Spleen (tissue), 11 donors: ENCODE measurements at regions not wholly inside any gene's neighbourhood (a gene's known extent, or its start where the extent isn't known, plus 50 kb on each side); places are given as distances from the start of the nearest gene placed in this dataset.

Source experiments
- DNase-seq: peaks from one replicate; pipeline ENCODE4 v3.0.0-alpha.2; 2020
- H3K27ac ChIP-seq, 8 donors: fragments of 200-600 bp; sonication (generic) in 7 of 8; 1 replicate in 4 of 8; 2 replicates in 4 of 8; pipeline versions ENCODE4 v1.5.0 to v1.8.0; 2016 to 2021; ENCODE audit warnings: inconsistent platforms in 4 of 8, mild to moderate bottlenecking in 4 of 8, moderate library complexity in 1 of 8
- H3K27me3 ChIP-seq, 7 donors: fragments of 200-600 bp; sonication (generic) in 6 of 7; replicated peaks in 1 of 7; 1 replicate in 4 of 7; 2 replicates in 3 of 7; pipeline versions ENCODE4 v1.5.0 to v1.8.0; 2016 to 2021; ENCODE audit warnings: inconsistent platforms in 3 of 7, mild to moderate bottlenecking in 1 of 7
- H3K36me3 ChIP-seq, 6 donors: fragments of 200-600 bp; sonication (generic) in 5 of 6; 1 replicate in 4 of 6; 2 replicates in 2 of 6; pipeline versions ENCODE4 v1.5.0 to v1.8.0; 2016 to 2021; ENCODE audit warnings: inconsistent platforms in 2 of 6
- H3K4me1 ChIP-seq, 6 donors: fragments of 200-600 bp; sonication (generic) in 5 of 6; 1 replicate in 3 of 6; 2 replicates in 3 of 6; pipeline versions ENCODE4 v1.5.0 to v1.8.0; 2016 to 2021; ENCODE audit warnings: inconsistent platforms in 3 of 6
- H3K4me3 ChIP-seq, 8 donors: fragments of 200-600 bp; sonication (generic) in 7 of 8; 1 replicate in 4 of 8; 2 replicates in 4 of 8; pipeline versions ENCODE4 v1.5.0 to v1.8.0; 2016 to 2021; ENCODE audit warnings: inconsistent platforms in 4 of 8, mild to moderate bottlenecking in 4 of 8, moderate library complexity in 2 of 8
- H3K9me3 ChIP-seq, 8 donors: fragments of 200-600 bp; sonication (generic) in 7 of 8; 1 replicate in 4 of 8; 2 replicates in 4 of 8; pipeline versions ENCODE4 v1.5.0 to v1.8.0; 2016 to 2021; ENCODE audit warnings: inconsistent platforms in 4 of 8
- POLR2A ChIP-seq, 3 donors: fragments of 450-650 bp; IDR thresholded peaks; one replicate each; pipeline ENCODE4 v1.5.1; 2017; ENCODE audit warnings: antibody characterized with exemption in 3 of 3, mild to moderate bottlenecking in 1 of 3
- POLR2AphosphoS5 ChIP-seq, 3 donors: sonication (generic); formaldehyde crosslinking; IDR thresholded peaks; one replicate each; pipeline ENCODE4 v1.5.1; 2017; ENCODE audit warnings: antibody characterized with exemption in 3 of 3
- WGBS, 5 donors: extraction: QIAGEN DNeasy Blood & Tissue Kit in 3 of 5; methylation state at CpG; one replicate each; pipeline versions ENCODE4 v1.1.5 to v1.1.7; 2013 to 2018; 5-methylcytosine and 5-hydroxymethylcytosine counted together
- intact Hi-C: fragments of 100-400 bp; cut with DNase I; formaldehyde crosslinking; loops from one replicate; pipeline ENCODE4 v1.15.0; 2023; ENCODE audit warnings: low total_unique reads
- TF ChIP-seq, protein P1 (sequence below), 11 experiments: fragments of 200-600 bp in 7 of 11; fragments of 450-650 bp in 4 of 11; sonication (generic) in 4 of 11; IDR thresholded peaks in 8 of 11; conservative IDR thresholded peaks in 3 of 11; 1 replicate in 7 of 11; 2 replicates in 4 of 11; pipeline versions ENCODE4 v1.4.0 to v1.8.0; 2016 to 2021; ENCODE audit warnings: antibody characterized with exemption in 11 of 11, inconsistent platforms in 4 of 11, mild to moderate bottlenecking in 1 of 11
- donor health status: healthy with polysubstance abuse.
- donor health status: DM: no; HTN: no; CAD: no; lungs with moderate emphysema.
- donor health status: DM: no; HTN: no; CAD: no.
- donor health status: Bipolar disorder and iron deficiency.
- donor health status: healthy.
- donor health status: DM: no; HTN: no; CAD: no.
- donor health status: DM: yes; HTN: yes; CAD: no.

DNA sequence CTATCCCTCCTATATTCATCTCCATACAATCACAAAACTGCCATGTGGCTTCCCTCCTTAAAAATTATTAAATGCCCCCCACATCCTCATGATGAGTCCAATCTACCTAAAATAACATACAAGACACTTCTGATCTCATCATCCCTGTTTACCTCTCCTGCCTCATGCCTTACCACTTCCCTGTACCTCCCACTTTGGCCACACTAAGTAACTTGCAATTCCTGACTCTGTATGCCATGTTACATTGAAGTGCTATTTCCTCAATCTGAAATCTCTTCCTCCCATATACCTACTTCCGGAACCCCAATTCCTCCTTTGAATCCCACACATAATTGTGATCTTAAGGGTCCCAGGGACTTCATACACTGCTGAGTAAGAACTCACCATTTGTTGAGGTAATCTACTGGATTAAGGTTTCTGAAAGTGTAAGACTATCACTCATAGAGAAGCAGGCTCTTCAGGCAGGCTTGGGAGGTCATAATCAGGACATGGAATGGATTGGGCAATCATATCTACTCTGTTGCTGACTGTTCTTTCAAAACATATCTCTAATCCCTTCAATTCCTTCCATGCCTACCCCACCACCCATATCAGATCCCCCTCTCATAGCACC, 117.6 kb upstream of the PLEKHG7 start:
- Histone ChIP-seq H3K4me3 (no peak overlapping the region), H3K4me1 (no peaks in the 10 kb centered on the region), H3K36me3 (no peaks in the 10 kb centered on the region), H3K27me3 (no peaks in the 10 kb centered on the region), H3K9me3 (peaks cover 0 to 13% (median 0%) of the 10 kb centered on the region in 8 donors), H3K27ac (no peak overlapping the region)
- intact Hi-C loops: no loop called here
- no peak for DNase-seq
- TF ChIP-seq POLR2AphosphoS5 (IDR thresholded peaks at IDR 0.05): no peak
- WGBS, 5 donors: 72 to 88% (median 84%) methylated on average over 1 of the region's 1 CpG

DNA sequence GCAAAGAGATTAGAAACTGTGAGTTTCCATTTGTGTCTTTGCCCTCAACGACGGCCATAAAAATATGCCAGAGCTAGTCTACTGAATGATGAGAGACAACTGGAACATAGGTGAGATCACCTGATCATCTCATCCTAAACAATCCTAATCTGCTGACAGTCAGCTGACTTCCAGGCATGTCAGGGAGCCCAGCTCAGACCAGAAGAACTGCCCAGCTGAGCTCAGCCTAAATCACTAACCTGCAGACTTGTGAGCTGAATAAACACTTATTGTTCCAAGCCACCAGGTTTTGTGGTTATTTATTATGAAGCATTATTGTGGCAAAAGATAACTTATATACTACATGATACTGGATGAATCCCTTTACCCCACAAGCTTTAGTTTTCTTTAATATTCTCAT, 118.9 kb upstream of the PLEKHG7 start:
- H3K4me1 ChIP-seq: no peaks in the 10 kb centered on the region
- H3K27ac ChIP-seq: no peak overlapping the region
- 92 to 97% (median 96%) methylated on average over 2 of the region's 2 CpGs for WGBS, 5 donors

DNA sequence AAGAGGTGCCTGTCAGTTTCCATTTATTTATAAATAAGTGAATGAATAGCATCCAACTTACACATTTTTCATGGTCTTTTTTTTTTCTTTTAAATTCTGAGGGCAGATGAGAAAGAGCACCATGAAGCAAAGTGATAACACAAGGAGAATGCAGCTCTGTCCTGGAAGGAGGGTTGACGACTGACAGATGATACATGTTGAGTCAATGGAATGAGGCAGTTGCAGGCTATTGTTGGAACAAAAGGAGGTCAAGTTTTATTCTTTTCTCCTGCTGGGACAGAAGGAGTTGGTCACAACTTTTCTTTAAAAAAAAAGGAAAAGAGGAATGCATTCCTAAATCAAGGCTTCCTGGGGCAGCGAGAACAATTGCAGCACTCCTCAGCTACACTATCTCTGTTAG, 119.9 kb upstream of the PLEKHG7 start:
- no peaks in the 10 kb centered on the region for H3K4me1 ChIP-seq
- TF ChIP-seq POLR2A (IDR thresholded peaks at IDR 0.05) (no peak), POLR2AphosphoS5 (IDR thresholded peaks at IDR 0.05) (no peak)
- TF ChIP-seq, protein P1, sequence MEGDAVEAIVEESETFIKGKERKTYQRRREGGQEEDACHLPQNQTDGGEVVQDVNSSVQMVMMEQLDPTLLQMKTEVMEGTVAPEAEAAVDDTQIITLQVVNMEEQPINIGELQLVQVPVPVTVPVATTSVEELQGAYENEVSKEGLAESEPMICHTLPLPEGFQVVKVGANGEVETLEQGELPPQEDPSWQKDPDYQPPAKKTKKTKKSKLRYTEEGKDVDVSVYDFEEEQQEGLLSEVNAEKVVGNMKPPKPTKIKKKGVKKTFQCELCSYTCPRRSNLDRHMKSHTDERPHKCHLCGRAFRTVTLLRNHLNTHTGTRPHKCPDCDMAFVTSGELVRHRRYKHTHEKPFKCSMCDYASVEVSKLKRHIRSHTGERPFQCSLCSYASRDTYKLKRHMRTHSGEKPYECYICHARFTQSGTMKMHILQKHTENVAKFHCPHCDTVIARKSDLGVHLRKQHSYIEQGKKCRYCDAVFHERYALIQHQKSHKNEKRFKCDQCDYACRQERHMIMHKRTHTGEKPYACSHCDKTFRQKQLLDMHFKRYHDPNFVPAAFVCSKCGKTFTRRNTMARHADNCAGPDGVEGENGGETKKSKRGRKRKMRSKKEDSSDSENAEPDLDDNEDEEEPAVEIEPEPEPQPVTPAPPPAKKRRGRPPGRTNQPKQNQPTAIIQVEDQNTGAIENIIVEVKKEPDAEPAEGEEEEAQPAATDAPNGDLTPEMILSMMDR (IDR thresholded peaks at IDR 0.05 in 8 of 11, conservative IDR thresholded peaks at IDR 0.05 in 3 of 11): no peak
- H3K27me3 ChIP-seq: no peaks in the 10 kb centered on the region
- H3K9me3 ChIP-seq: peaks cover 0 to 13% (median 0%) of the 10 kb centered on the region in 8 donors
- no peak overlapping the region for H3K4me3 ChIP-seq
- H3K27ac ChIP-seq: no peak overlapping the region
- WGBS, 5 donors: 88 to 95% (median 89%) methylated on average over 2 of the region's 2 CpGs
- intact Hi-C loops: no loop called here
- no peak for DNase-seq
- H3K36me3 ChIP-seq: no peaks in the 10 kb centered on the region

More for the DNA sequence above, 118.9 kb upstream of the PLEKHG7 start:
- intact Hi-C loops: no loop called here
- TF ChIP-seq, protein P1 (IDR thresholded peaks at IDR 0.05 in 8 of 11, conservative IDR thresholded peaks at IDR 0.05 in 3 of 11): no peak
- TF ChIP-seq POLR2AphosphoS5 (IDR thresholded peaks at IDR 0.05) (no peak), POLR2A (IDR thresholded peaks at IDR 0.05) (no peak)
- H3K9me3 ChIP-seq: peaks cover 0 to 13% (median 0%) of the 10 kb centered on the region in 8 donors
- no peaks in the 10 kb centered on the region for H3K27me3 ChIP-seq
- no peaks in the 10 kb centered on the region for H3K36me3 ChIP-seq
- no peak overlapping the region for H3K4me3 ChIP-seq
- DNase-seq: no peak

DNA sequence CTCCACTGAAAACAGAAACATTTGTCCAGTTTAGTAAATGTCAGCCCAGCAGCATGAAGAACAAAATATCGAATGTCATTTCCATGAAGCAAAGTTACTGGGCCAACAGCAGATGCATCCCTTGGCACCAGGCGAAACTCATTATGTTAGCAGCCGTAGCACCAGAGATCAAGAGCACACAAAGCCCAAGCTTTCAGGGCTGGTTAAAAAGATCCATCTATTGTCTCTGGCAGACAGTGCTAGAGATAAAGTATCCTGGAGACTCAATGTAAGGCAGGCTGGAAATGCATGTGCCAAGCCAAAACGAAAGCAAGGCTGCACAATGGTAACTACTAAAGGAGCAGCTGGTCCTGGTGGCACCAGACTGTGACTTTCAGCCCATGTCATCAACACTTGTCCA, 120.3 kb upstream of the PLEKHG7 start:
- H3K9me3 ChIP-seq: peaks cover 0 to 13% (median 0%) of the 10 kb centered on the region in 8 donors
- no peak for DNase-seq
- no peaks in the 10 kb centered on the region for H3K27me3 ChIP-seq
- H3K27ac ChIP-seq: no peak overlapping the region
- TF ChIP-seq POLR2AphosphoS5 (IDR thresholded peaks at IDR 0.05) (no peak), POLR2A (IDR thresholded peaks at IDR 0.05) (no peak)
- TF ChIP-seq, protein P1 (IDR thresholded peaks at IDR 0.05 in 8 of 11, conservative IDR thresholded peaks at IDR 0.05 in 3 of 11): no peak
- intact Hi-C loops: no loop called here
- H3K4me1 ChIP-seq: no peaks in the 10 kb centered on the region
- 86 to 92% (median 90%) methylated on average over 4 of the region's 4 CpGs for WGBS, 5 donors
- no peak overlapping the region for H3K4me3 ChIP-seq
- no peaks in the 10 kb centered on the region for H3K36me3 ChIP-seq
